ENCODE measurements at regions not wholly inside any gene's neighbourhood (a gene's known extent, or its start where the extent isn't known, plus 50 kb on each side); places are given as distances from the start of the nearest gene placed in this dataset.

DNA sequence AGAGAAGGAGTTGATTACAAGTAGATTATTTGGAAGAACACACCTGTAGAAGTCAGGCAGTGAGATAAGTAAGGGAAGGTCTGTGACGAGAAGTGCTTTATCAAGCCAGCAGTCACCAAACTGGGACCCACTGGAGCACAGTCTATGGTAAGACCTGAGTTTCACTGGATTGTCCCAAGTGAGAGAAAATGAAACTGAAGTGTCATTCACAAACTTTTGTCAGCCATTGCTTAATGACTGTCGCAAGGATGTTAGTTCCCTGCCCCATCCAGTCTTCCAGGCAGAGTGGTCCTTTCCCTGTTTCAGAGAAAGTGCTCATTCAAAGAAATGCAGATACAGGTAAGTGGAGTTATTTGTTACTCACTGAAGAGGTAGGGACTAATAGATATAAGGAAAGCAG lies 728.0 kb upstream of the TENM4 start:
- no peak for DNase-seq (ENCODE audit: low read depth in 2 of 2)

- DNase-seq (ENCODE audit: low read depth in 2 of 2), result no peak
These were observed 726.9 kb upstream of the TENM4 start for GRCh38 chr11:80167766-80168165.

DNA sequence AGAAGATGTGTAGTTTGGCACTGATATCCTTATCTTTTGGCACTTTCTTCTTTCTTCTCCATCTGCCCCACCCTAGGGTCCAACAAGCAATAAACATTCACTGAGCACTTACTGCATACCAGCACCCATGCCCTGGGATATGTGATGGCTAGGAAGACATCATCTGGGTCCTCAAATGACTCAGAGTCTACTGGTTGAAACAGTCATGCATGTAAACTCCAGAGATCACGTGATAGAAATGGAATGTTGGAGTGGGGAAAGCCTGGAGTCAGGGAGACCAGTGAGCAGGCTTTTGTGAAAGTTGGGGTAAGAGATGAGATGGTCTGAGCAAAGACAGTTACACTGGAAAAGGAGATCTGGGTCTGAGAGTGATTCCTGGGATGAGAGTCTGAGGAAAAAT lies 724.9 kb upstream of the TENM4 start:
- no peak for DNase-seq (ENCODE audit: low read depth in 2 of 2)

- no peak for DNase-seq (ENCODE audit: low read depth in 2 of 2)
These were observed 722.6 kb upstream of the TENM4 start for GRCh38 chr11:80163441-80163840.

- DNase-seq (ENCODE audit: low read depth in 2 of 2), result peak in 1 of 2 experiments; percentile 38
These were observed 722.2 kb upstream of the TENM4 start for GRCh38 chr11:80163011-80163410.

GRCh38 chr11:80162387-80162786 lies 721.6 kb upstream of the TENM4 start:
- DNase-seq (ENCODE audit: low read depth in 2 of 2), result no peak

- no peak for DNase-seq (ENCODE audit: low read depth in 2 of 2)
These were observed 716.6 kb upstream of the TENM4 start for GRCh38 chr11:80157447-80157846.

DNA sequence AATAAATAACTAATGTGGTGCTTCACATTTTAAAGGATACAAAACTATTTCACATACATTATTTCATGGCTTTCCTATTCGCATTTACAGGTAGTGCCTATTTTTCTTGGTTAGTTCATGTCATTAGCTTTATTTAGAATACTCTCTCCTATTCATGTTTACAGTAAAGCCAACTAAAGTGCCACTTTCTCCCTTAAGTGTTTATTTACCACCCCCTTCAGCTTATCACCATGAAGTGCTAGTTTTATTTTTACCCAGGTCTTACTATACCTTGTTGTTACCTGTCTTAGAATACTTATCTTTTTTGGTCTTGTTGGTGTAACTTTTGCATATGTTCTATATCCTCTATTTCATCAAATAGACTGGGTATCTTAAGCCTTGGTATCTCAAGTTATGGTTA lies 715.2 kb upstream of the TENM4 start:
- no peak for DNase-seq (ENCODE audit: low read depth in 2 of 2)

DNA sequence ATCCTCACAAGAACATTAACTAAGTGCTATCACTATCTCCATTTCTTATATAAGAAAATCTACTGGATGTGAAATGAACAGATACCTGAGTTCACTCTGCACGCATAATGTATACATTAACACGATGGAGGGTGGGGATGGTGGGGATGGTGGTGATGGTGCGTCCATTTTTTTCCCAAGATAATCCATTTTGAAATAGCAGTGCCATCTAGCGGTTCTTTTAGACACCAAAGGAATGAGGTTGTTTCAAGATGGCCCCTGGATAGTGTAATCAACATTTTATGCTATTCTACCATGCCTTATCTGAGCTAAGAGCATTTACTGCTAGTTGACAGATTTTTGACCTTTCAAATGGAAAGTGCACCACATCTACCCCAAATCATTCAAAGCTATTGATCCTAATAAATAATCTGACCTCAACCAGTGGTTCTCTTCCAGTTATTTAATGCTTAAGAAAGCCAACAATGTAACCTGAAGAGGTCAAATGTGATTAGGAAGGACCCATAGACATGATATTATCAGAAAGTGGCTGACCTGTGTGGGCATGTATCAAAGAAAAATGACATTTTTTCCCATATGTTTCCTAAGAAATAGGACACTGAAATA lies 714.7 kb upstream of the TENM4 start:
- DNase-seq (ENCODE audit: low read depth in 2 of 2), result peak in 1 of 2 experiments; percentile 22

GRCh38 chr11:80146232-80146631 lies 705.4 kb upstream of the TENM4 start:
- no peak for DNase-seq (ENCODE audit: low read depth in 2 of 2)

- no peak for DNase-seq (ENCODE audit: low read depth in 2 of 2)
These were observed 704.2 kb upstream of the TENM4 start for GRCh38 chr11:80144897-80145594.

GRCh38 chr11:80136991-80137390 lies 696.2 kb upstream of the TENM4 start:
- DNase-seq (ENCODE audit: low read depth in 2 of 2), result no peak

- DNase-seq (ENCODE audit: low read depth in 2 of 2), result no peak
These were observed 688.6 kb upstream of the TENM4 start for GRCh38 chr11:80129396-80129795.

DNA sequence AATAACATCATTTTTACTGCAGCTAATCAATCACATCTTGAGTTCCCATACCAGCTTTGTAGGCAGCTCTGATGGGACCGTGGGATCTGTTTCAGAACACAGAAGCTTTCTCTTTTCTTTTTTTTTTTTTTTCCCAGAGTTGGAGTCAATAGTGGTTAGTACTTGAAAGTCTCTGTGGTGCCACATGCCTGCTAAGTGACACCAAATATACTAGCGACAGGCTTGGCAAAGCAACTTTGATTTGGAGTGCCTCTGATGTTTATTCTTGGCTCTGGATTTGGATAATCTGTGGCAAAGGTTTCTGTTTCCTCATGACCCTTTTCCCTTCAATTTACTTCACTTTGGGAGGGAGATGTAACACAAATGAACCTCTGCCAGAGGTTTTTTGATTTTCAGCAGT lies 681.4 kb upstream of the TENM4 start:
- DNase-seq (ENCODE audit: low read depth in 2 of 2), result no peak

- DNase-seq (ENCODE audit: low read depth in 2 of 2), result no peak
These were observed 677.2 kb upstream of the TENM4 start for GRCh38 chr11:80118073-80118472.

DNA sequence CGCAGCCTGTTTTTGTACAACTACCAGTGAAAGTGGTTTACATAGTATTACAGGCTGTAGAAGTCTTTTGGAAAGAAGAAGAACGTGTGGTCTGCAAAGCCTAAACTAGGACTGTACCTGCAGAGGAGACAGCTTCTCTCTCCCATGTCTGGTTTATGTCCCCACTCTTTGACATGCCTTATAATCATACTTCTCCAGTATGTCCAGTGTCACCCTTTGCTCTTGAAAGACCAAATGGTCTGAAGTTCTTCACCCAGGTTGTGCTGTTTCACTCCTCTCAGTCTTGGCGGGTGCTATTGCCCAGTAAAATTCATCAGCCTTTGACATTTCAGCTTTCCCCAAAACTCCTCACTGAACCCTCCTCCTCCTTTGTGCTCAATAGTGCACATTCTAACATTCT lies 676.0 kb upstream of the TENM4 start:
- no peak for DNase-seq (ENCODE audit: low read depth in 2 of 2)

DNA sequence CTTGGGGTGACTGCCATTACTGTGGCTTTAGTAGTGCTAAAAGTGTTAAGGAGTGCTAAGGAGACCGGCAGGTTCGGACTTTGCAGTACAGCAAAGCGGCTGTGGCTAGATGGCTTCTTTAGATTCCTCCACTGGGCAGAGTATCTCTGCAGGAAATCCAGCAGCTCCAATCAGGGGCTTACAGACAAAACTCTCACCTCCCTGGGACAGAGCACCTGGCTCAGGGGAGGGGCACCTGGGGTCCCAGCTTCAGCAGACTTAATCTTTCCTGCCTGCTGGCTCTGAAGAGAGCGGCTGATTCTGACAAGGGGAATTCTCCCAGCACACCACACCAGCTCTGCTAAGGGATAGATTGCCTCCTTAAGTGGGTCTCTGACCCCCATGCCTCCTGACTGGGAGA lies 668.8 kb upstream of the TENM4 start:
- no peak for DNase-seq (ENCODE audit: low read depth in 2 of 2)

DNA sequence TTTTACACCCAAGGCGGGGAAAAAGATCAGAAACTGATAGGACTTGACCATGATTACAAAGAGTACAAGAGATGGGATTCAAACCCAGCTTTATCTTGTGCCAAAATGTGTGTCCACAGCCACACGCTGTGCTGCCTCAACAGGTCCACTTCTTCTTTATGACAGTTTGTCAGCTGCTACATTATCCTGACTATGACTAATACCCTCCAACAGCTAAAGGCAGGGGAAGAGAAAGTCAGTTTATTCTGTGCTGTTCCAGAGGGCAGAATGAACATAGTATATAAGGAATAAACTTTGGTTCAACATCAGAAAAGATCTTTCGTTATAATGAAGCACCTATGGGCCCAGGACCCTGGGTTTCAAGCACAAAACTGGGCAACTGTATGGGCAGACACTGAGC lies 668.2 kb upstream of the TENM4 start:
- DNase-seq (ENCODE audit: low read depth in 2 of 2), result no peak

GRCh38 chr11:80107415-80107814 lies 666.6 kb upstream of the TENM4 start:
- DNase-seq (ENCODE audit: low read depth in 2 of 2), result no peak

DNA sequence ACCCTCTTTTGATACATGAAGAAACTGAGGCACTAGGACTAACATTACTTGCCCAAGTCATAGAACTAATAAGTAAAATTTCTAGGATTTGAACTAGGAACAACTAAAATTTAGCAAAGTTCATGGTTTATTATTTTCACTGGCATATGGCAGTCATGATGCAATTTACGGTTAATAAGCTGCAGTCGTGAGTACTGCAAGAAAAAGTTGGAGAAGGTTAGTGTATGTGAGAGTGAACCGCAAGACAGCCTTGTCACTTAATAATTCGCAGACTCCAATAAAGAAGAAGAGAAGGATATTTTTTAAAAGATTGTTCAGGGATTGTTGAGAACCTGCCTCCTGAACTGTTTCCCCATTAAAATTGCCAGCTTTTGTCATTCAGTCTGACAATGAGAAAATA lies 663.4 kb upstream of the TENM4 start:
- DNase-seq (ENCODE audit: low read depth in 2 of 2), result no peak

GRCh38 chr11:80103142-80103859 lies 662.5 kb upstream of the TENM4 start:
- DNase-seq (ENCODE audit: low read depth in 2 of 2), result peak; percentile 92 to 93

GRCh38 chr11:80097146-80097545 lies 656.3 kb upstream of the TENM4 start:
- DNase-seq (ENCODE audit: low read depth in 2 of 2), result no peak

GRCh38 chr11:80096736-80097135 lies 655.9 kb upstream of the TENM4 start:
- DNase-seq (ENCODE audit: low read depth in 2 of 2), result peak; percentile 72 to 75

All from fibroblast of skin of left quadriceps (primary cell).